GM19467 (cell line): ENCODE measurements at regions not wholly inside any gene's neighbourhood (a gene's known extent, or its start where the extent isn't known, plus 50 kb on each side); places are given as distances from the start of the nearest gene placed in this dataset.

Source experiments
- ATAC-seq: cut with Tn5 transposase; IDR thresholded peaks from one replicate; pipeline ENCODE4 v1.9.1; 2021; ENCODE audit warnings: mild to moderate bottlenecking, moderate library complexity; ENCODE audit not compliant: unreplicated experiment

DNA sequence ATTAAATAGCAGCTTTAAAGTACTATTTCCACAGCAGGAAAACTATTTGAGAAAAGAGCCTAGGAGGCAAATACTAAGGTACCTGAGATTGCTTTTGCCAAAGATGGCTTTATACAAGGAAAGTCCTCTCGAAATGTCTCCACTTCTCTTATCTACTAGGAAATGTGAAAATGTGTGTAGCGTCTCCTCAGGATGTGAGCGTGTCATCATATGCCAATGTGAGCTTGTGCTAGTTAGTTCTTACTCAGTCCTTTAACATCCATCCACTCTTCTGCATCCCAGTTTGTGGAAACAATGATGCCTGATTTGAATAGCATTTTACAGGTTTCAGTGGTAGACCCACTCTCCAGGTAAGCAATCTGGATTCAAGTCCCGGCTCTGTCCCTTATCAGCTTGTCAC lies 421.0 kb downstream of the DYNC2H1 start:
- ATAC-seq, result no peak

DNA sequence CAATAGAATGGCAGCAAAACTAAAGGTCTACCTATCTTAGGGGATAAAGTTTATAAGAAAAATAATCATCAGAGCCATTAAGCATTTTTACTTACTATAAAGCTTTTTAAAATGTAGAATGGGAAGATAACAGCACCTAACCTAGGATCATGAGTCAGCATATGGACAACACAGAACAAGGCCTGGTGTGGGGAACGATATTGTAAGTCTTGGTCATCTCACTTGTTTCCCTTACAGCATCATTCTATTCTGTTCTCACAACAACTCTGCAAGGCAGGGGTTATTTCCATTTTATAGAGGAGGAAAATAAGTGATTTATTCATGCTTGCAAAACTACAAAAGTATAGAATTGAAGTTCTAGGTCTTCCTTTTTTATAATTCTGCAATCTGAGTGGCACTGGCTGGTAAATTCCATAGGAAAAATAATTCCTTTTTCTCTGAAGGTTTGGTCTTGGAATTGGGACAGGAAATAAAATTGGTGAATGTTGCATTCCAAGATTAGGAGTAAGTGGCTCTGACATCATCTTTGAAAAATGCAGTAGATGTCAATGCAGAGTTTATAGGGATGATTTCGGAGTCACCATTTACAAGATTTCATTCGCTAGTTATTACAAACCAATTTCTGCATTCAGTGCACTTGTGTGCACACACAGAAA lies 423.0 kb downstream of the DYNC2H1 start:
- no peak for ATAC-seq

DNA sequence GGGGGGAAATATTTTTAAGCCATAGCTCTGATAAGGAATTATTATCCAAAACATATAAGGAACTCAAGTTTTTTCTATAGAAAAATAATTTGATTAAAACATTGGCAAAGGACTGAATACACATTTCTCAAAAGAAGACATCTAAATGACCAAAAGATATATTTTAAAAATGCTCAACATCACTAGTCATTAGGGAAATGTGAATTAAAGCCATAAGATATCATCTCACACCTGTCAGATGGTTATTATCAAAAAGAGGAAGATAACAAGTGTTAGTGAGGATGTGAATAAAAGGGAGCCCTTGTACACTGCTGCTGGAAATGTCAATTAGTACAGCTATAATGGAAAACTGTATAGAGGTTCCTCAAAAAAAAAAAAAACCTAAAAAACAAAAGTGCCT lies 425.0 kb downstream of the DYNC2H1 start:
- no peak for ATAC-seq

DNA sequence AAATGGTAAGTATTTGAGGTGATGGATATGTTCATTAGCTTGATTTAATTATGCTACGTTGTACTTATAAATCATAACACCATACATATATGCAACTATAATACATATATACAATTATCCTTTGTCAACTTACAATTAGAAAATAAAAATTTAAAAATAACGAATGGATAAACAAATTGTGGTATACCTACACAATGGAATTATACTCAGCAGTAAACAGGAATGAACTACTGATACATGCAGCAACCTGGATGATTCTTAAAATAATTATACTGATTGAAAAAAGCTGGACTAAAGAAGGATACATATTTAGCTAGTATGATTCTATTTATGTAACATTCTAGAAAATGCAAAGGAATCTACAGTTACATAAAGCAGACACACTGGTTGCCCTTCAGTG lies 425.7 kb downstream of the DYNC2H1 start:
- ATAC-seq, result no peak

DNA sequence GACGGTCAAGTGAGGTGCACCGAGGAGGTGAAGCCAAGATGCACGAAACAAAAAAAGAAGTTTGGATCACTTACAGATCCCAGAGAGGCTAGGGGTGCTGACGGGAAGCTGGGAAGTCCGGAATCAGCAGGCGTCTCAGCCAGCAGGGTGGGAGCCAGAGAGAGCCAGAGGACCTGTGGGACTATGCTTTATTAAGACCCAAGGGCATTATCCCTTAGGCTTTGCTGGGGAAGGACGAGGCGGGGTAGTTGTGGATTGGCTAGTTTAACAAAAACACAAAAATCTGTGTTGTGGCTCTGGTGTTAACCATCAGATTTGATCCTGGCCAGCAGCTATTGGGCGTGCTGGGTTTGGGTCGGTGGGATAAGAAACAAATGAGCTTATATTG lies 427.1 kb downstream of the DYNC2H1 start:
- no peak for ATAC-seq

DNA sequence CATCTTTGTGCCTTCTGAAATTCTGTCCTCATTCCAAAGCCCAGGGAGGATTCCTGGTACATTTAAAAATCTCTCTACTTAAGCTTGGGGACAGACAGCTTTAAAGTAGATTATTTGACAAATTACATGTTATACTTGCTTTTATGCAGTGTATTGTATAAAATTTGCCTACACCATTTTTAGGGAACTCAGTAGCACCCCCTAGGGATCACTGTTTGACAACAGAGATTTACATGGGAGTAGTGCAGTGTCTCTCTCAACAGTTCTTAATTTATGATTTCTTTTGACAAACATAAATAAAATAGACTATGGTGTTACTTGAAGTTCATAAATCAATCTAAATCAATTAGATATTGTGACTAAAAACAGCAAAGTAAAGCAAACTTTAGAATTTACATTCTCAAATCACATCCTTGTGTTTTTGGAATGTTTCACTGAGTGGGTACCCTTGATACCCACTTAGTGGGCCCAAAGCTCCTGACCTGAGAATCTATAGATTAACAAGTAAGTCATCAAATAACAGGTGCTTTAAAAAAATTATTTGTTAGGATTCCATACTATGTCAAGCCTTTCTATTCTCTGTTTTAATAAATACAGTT lies 428.8 kb downstream of the DYNC2H1 start:
- ATAC-seq, result no peak

DNA sequence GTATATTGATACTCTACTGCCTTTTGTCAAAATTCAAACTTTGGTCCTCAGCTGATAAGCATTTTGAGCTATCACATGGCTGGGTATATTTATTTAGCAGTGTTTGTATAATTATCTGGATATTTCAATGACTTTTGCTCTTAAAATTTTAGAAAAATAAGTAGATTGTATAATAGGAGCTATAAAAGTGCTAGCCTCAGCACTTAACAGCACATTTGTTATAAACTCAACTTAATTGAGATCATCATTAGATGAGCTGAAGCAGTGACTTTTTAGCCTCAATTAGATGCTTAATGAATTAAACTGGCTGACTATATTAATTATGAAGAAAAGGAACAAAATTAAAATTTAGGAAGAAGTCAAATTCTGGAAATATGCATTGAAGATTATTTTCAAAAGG lies 429.9 kb downstream of the DYNC2H1 start:
- no peak for ATAC-seq

DNA sequence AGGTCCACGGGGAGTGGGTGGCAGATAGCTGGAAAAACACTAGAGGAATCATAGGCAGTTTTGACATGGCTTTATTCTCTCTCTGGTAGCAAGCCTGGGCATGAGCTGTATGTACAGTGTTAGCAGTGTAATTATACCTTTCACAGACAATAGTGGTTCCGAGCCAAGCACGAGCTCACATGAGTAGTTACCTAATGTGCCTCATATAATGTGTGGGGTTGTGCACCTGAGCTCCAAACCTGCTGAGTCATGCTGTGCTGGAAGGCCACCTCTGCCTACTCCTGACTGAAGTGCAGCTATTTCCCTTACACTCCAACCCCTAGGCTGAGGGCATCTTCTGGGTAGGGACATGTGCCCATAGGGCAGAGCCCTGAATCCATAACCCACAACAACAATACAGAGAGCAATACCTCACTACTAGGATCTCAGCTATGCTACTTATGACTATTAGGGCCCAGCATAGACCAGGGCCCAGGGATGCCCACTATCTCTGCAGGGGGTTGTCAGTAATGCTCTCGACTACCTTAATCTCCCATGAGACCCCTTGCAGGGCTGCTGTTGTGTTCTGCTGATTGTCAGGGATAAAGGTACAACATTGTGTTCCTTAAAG lies 432.1 kb downstream of the DYNC2H1 start:
- ATAC-seq, result no peak

DNA sequence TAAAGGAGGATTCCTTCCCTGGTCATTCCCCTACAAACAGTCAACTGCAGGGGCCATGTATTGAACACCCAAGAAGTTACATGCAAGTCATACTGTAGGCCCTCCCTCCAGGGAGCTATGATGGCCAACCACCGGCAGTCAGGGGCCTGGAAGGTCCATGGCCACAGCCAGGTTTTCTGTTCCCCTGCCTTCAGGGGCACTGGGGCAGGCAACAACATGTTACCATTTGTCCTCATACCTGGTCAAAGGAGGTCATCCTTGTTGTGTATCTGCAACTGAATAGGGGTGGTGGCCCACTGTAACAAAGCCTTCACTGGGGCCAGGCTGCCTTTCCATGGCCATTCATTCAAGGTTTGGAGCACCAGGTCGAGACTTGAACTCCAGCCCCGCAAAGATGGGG lies 433.6 kb downstream of the DYNC2H1 start:
- no peak for ATAC-seq

DNA sequence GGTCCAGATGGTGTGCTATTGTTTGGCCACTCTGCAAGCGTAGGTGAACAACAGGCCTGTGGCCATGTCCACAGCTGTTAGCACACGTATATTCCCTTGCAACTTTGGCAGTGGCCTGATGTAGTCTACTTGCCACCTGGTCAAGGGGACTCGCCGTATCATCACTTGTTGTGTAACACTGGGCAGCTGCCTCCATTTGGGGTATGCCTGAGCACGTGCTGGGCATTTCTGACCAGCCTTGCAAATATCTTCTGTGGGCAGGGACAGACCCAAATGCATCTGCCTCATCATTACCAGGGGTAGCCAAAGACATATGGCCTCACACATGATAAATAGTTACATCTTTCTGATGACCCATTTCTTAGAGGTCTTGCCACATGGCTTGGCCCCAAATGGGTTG lies 434.2 kb downstream of the DYNC2H1 start:
- ATAC-seq, result no peak

DNA sequence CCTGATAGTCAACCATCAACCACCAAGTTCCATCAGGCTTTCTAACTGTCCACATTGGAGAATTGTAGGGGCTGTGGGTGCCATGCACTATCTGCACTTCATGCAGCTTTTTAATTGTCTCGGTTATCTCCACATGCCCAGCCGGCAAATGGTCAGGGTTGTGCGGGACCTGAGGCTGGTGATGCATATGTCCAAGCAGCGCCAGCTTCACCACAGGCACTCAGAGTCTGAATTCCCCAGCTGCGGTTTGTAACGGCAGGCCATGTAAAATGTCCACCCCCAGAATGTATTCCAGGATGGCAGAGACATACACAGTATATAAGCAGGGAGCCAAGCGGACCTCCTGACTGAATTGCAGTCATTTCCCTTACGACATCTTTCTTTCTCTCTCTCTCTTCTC lies 435.6 kb downstream of the DYNC2H1 start:
- no peak for ATAC-seq

DNA sequence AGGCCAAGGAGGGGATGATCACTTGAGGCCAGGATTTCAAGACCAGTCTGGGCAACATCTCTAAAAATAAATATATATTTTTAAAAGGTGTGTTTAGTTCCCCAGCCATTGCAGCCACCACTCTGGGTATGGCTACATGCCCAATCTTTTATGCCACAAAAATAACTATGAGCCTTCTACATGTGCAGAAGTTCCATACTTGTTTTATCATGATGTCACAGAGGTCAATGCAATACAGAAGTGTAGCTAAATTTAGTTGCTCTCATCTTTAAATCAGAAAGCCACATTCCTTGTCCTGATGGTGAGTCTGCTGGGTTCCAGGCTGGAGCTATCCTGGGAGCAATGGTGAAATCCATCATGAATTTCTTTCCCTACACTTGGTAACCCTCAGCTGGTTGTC lies 436.3 kb downstream of the DYNC2H1 start:
- ATAC-seq, result no peak

DNA sequence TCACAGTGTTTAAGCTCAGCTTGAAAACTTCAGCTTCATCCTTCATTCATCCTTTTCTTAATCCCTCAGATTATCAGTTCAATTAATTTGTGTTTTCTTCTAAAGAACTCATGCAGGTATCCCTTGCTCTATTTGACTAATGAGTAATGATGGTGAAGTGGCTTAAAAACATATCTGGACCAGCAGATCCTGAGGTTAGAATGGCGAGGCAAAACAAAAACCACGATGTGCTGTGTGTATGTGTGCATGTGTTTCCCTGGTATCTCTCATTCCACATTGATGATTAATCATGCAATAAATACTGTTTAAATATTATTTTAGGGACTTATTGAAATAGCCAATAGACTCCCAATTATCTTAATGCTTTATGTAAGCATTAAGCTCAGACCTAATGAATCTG lies 437.0 kb downstream of the DYNC2H1 start:
- ATAC-seq, result no peak

DNA sequence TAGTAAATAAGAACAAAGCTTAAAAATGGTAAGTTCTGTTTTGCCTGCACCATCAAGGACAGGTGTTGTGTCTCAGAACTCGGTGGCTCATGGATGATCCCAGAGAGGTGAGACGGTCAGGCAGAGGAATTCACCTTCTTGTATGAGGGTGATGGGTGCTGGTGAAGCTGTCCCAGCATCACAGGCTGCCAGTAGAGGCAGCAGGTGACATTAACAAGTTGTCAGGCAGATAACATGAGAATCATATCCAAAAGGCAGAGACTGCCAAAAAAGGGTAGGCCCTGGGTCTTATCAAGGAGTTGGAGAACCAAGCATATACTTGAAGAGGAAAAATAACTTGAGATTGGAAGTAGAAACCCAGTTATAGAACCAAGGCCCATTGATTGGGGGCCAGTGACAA lies 437.8 kb downstream of the DYNC2H1 start:
- ATAC-seq, result no peak

DNA sequence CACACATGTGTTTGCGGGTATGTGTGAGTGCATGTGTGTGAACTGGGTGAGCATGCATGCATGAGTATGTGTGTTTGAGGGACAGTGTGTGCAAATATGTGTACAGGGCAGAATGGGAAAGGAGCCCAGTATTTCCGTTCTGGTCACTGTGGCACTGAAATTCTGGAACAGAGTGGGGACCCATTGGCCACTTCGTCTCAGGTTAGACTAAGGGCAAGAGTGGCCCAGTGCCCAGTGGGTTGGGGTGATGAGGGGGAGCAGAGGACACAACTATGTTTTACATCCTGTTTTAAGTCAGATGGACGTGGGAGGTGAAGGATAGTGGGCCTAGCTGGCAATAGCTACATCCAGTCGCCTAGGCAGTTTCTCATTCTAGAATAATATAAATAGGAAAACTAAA lies 438.5 kb downstream of the DYNC2H1 start:
- no peak for ATAC-seq

DNA sequence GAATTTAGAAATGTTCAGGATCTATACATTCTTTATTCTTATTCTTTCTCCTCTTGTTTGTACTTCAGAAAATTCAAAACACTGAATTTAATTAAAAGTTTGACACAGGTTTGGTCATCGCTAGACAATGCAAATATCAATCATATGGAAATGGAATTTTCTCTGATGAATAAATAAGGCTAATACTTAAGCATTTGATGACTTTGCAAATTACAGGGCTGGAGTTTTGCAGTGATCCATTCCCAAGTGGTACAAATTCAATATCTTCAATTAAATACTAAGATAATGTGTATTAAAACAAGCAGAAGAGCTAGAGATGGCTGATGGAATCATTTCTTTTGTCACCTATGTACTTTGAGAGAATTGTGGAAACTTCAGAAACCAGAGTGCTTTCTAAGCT lies 439.6 kb downstream of the DYNC2H1 start:
- no peak for ATAC-seq

DNA sequence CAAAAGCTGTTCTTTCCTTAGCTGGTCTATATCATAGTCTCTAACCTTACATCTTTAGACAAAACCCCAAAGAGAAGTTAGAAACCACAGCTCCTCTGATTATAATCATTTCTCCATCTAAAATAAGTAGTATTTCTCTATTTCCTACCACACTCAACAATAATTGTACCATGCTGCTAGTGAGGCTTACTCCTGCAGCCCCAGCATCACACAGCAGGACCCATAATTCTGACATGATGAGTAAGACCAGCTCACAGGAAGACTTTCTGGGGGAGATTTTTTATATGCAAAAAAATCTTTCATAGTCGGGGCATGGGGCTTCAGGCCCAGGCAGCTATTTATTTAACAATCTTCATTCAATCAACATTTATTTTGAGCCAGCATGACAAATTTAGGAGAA lies 441.6 kb downstream of the DYNC2H1 start:
- ATAC-seq, result no peak

DNA sequence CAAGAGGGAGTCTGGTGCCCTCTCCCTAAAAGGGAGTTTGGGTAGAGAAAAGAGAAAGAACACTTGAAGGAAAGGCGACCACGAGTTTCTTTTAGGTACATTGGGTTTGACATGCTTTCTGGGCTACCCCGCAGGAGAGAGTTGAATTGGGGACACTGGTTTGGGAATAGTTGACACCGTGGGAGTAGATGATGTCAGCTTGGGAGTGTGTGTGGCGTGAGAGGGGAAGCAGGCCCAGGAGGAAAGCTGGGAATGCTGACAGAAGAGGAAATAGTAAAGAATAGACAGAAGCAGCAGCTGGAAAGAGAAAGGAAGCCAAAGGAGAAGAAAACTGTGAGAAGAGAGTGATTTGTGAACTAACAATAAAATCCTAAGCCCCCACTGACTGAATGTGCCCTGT lies 442.9 kb downstream of the DYNC2H1 start:
- ATAC-seq, result no peak

DNA sequence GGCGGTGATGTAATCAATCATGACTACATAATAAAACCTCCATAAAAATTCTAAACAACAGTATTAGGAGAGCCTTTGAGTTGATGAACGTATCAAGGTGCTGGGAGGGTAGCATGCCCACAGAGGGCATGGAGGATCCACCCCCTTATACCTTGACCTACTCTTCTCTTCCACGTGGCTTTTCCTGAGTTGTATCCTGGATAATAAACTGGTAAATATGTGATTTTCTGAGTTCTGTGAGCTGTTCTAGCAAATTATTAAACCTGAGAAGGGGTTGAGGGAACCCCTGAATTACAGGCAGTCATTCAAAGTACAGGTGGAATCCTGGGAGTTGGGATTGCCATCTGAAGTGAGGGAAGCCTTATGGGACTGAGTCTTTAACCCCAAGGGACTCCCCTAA lies 446.9 kb downstream of the DYNC2H1 start:
- ATAC-seq, result no peak

DNA sequence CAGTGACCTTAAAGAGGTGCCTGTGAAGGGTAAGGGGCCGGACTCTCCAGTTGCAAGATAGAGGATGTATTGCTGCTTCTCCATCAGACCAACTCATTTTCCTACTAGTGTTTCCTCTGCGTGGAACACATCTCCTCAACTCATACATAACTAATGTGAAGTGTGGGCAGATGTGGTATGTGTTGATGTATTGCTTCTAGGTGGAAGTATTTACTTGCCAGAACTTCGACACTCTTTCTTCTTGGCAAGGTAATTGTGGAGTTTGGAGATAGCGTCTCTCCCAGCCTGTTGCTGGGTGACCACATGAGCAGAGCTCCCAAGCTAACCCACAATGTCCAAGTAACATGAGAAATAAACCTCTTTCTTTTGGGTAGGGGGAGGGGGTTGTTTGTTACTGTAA lies 456.9 kb downstream of the DYNC2H1 start:
- no peak for ATAC-seq

DNA sequence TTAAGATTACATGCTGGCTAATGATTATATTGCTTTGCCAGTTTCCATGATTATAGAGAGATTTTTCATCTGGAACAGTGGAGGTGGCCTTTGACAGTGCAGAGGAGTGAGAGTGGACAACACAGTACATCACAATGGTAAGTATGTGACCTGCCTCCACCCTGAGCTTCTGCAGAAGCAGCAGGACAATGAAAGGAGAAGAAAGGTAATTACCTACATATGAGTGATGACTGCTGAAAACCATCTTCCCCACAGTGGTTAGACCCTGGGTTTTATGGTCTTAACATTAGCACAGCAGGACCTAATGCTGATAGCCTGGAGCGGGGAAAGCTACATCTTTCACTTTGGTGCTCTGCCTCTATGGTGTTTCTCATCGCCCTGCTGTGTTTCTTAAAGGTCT lies 454.7 kb upstream of the DDI1 start:
- ATAC-seq, result no peak

DNA sequence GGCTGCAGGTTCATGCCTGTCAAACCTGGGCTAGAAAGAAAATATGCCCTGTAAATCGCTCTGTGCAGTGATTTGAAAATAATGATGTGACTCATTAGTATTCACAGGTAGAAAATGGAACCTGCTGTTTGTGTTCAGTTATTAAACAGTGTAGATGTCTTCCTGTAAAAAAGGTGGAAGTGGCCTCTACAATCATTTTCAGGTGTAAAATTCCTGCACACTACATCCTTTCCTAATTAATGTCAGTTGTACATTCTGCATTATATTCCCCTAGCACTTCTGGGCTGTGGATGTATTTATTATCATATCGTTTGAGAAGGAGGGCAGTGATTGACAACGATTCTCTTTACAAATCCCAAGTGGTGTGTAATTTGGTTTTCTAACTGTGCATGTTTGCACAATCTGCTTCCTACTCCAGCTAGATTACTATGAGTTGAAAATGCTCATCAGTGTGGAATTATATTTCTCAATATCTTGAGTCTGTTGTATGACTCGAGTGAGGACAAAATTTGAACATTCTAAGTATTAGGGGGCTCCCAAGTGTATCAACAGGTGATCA lies 454.0 kb upstream of the DDI1 start:
- ATAC-seq, result no peak
